ENCODE measurements at regions not wholly inside any gene's neighbourhood (a gene's known extent, or its start where the extent isn't known, plus 50 kb on each side); places are given as distances from the start of the nearest gene placed in this dataset.

- POLR2A ChIA-PET = no interaction called here
- TF ChIP-seq CTCF (IDR thresholded peaks at IDR 0.05; ENCODE audit: insufficient read depth, low read length, missing control alignments) = no peak
- no peak for DNase-seq (ENCODE audit: low read depth, low spot score)
- no peak overlapping the region for H3K4me3 ChIP-seq (ENCODE audit: low read depth, low read length)
- CTCF ChIA-PET = no interaction called here
Observed at GRCh38 chr6:68476611-68477010, 158.5 kb upstream of the ADGRB3 start.

GRCh38 chr6:68473433-68474210, 161.5 kb upstream of the ADGRB3 start:
- ChIA-PET POLR2A (no interaction called here), CTCF (no interaction called here)
- no peak for DNase-seq (ENCODE audit: low read depth, low spot score)
- no peak overlapping the region for H3K4me3 ChIP-seq (ENCODE audit: low read depth, low read length)
- TF ChIP-seq CTCF (IDR thresholded peaks at IDR 0.05; ENCODE audit: insufficient read depth, low read length, missing control alignments) = no peak

GRCh38 chr6:68468244-68468884, 166.7 kb upstream of the ADGRB3 start:
- no peak for TF ChIP-seq CTCF (IDR thresholded peaks at IDR 0.05; ENCODE audit: insufficient read depth, low read length, missing control alignments)
- ChIA-PET POLR2A (no interaction called here), CTCF (no interaction called here)
- no peak for DNase-seq (ENCODE audit: low read depth, low spot score)
- no peak overlapping the region for H3K4me3 ChIP-seq (ENCODE audit: low read depth, low read length)

GRCh38 chr6:68458447-68458846, 176.6 kb upstream of the ADGRB3 start:
- POLR2A ChIA-PET = no interaction called here
- H3K4me3 ChIP-seq (ENCODE audit: low read depth, low read length) = no peak overlapping the region
- DNase-seq (ENCODE audit: low read depth, low spot score) = no peak
- TF ChIP-seq CTCF (IDR thresholded peaks at IDR 0.05; ENCODE audit: insufficient read depth, low read length, missing control alignments) = no peak
- CTCF ChIA-PET = no interaction called here

- no peak for DNase-seq (ENCODE audit: low read depth, low spot score)
- no peak overlapping the region for H3K4me3 ChIP-seq (ENCODE audit: low read depth, low read length)
- CTCF ChIA-PET = no interaction called here
- no peak for TF ChIP-seq CTCF (IDR thresholded peaks at IDR 0.05; ENCODE audit: insufficient read depth, low read length, missing control alignments)
- POLR2A ChIA-PET = no interaction called here
Observed at GRCh38 chr6:68447112-68447511, 188.0 kb upstream of the ADGRB3 start.

- DNase-seq (ENCODE audit: low read depth, low spot score) = no peak
- H3K4me3 ChIP-seq (ENCODE audit: low read depth, low read length) = no peak overlapping the region
- POLR2A ChIA-PET = no interaction called here
- CTCF ChIA-PET = no interaction called here
- no peak for TF ChIP-seq CTCF (IDR thresholded peaks at IDR 0.05; ENCODE audit: insufficient read depth, low read length, missing control alignments)
Observed at GRCh38 chr6:68445926-68446325, 189.2 kb upstream of the ADGRB3 start.

Measured in AG04449 (cell line).